GM21723 (cell line): ENCODE measurements at regions not wholly inside any gene's neighbourhood (a gene's known extent, or its start where the extent isn't known, plus 50 kb on each side); places are given as distances from the start of the nearest gene placed in this dataset.
"Not testable (repeated sequence)": the region's sequence is repeated elsewhere in the genome, so short reads cannot be mapped to it uniquely, and the experiment has no call there.

ENCODE experiments used
- ATAC-seq: cut with Tn5 transposase; IDR thresholded peaks from one replicate; pipeline ENCODE4 v1.9.1; 2021; ENCODE audit warnings: mild to moderate bottlenecking, moderate library complexity; ENCODE audit not compliant: unreplicated experiment

DNA sequence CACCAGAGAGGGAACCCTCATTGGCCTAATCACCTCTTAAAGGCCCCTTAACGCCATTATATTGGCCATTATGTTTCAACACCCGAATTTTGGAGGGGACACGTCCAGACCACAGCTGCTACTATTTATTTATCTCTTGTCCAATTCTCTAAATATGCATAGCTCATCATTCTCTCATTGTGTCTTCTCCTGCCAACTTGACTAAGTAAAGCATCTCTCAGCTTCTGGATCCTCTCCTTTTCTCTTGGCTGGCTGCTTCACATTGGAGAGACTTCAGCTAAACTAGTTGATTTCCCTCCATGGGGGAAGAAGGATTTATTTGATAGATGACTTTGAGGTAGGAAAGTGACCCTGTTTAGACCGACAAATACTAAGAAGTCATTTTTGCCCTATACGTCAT, 120.4 kb upstream of the KRR1 start:
- no peak for ATAC-seq

DNA sequence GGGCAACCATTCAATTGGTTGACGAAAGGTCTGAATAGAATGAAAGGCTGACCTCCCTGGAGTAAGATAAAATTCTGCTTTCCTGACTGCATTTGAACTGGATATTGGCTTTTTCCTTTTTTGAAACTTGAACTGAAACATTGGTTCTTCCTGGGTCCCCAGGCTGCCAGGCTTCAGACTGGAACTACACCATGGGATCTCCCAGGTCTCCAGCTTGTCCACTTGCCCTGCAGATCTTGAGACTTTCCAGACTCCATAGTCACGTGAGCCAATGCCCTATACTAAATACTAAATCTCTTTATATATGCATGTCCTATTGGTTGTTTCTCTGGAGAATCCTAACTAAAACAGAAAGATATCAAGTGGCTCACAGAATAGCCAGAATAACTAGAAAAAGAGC, 118.7 kb upstream of the KRR1 start:
- ATAC-seq: no peak

DNA sequence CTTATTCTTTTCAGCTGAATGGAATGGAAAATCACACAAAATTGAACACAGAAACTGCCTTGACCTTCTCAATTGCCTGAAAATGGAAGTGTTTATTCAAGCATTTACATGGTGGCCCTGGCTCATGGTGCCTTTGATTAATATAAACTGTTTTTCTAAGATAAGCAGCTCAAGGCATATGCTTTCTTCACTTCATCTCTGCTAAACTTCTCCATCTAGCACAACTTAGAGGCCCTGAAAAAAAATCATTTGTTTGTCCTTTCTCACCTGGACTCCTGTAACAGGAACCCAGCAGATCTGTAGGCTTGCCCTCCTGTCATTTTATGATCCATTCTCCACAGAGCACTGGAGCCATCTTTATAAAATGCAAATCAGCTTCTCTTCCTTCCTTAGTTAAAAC, 117.5 kb upstream of the KRR1 start:
- no peak for ATAC-seq

DNA sequence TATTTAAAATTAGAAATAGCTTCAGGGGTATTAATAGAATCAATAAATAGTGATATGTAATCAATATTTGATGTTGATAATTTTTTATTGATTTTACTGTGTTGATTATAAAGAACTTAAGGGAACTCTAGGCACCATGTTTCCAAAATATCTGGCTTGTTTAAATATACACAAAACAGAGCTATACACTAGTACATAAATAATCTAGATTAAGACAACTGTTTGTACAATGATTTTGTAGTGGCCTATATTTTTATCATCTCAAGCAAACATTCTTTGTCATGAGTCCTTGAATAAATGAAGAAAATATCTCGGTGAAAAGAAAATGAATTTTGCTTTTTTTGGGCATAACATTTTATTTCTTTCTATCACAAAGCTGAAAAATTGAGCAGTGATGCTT, 117.1 kb upstream of the KRR1 start:
- ATAC-seq: no peak

DNA sequence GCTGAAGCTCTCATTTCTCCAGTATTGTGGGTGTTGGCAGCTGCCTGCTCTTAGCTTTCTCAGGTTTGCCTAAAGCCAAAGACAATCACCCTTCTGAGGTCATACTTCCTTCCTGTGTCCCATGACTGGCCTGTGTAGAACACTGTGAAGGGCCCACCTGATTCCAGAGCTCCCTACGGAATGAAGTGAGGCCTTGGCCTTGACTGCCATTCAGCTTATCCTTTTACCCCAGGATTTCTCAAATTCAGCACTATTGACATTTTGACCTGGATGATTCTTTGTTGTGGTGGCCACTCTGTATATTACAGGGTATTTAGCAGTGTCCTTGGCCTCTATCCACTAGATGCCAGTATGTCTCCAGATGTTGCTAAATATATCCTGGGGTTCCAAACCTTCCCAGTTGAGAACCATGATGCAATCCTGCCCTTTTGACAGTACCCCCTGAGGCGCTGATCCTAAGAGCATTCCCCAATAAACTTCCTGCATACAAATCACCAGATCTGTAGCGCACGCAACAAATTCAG, 112.3 kb upstream of the KRR1 start:
- ATAC-seq: no peak

DNA sequence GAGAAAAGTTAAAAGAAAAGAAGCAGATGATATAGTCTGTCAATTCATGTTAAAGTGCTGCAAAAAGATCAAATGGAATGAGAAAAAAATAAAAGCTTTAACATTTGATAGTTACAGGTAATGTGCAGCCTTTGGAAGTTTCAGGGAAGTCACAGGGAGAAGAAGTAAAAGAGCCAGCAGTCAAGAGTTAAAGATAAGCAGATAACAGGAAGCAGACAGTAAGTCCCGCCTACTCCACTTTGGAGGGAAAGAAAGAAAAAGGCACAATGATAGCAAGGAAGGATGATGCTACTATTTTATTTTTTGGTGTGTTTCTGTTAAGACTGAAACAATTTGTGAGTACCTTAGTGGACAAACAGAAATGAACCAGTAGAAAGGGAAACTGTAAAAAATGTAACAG, 111.1 kb upstream of the KRR1 start:
- ATAC-seq: no peak

DNA sequence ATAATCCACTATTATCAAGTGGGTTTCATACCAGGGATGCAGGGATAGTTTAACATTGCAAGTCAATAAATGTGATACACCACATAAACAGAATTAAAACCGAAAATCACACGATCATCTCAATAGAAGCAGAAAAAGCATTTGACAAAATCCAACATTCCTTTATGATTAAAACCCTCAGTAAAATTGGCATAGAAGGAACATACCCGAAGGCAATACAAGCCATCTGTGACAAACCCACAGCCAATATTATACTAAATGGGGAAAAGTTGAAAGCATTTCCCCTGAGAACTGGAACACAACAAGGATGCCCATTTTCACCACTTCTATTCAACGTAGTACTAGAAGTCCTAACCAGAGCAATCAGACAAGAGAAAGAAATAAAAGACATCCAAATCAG, 103.0 kb upstream of the KRR1 start:
- not testable (repeated sequence) for ATAC-seq

DNA sequence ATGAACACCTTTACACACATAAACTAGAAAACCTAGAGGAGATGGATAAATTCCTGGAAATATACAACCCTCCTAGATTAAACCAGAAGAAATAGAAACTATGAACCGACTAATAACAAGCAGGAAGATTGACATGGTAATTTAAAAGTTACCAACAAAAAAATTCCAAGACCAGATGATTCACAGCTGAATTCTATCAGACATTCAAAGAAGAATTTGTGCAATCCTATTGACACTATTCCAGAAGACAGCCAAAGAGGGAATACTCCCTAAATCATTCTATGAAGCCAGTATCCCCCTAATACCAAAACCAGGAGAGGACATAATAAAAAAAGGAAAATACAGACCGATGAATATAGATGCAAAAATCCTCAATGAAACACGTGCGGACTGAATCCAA, 102.6 kb upstream of the KRR1 start:
- ATAC-seq: no peak

DNA sequence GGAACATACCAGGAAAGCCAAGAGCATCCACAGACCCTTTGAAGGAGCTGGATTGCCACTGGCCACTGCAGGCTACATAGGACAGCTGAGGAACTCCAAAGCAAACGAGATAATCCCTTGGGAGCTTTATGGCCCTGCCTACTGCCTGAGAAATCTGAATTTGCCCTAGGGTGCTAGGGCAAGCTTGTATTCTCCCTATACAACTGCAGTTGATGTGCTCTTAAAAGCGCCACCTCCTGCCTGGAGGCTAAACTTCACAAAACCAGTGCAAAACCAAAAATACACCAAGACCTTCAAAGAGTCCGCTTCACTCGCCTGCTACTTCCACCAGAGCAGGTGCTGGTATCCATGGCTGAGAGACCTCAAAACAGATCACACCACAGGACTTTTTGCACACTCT, 99.6 kb upstream of the KRR1 start:
- ATAC-seq: no peak

DNA sequence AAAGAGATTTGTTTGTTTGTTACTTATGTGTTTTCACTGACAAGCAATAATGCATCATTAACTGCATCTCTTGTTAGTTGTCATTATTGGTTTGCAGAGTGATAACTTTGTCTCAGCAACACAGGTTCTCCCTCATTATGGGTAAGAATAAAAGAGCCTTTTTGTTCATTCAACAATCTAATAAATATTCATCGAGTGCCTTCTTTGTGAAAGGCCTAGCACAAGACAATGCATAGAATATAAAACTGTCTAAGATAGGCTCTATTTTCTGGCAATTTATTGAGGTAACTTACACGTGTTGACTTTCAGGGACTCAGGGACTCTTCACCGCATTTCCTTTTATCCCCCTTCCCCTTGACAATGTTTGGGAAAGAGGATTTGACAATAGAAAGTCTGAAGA, 95.5 kb upstream of the KRR1 start:
- no peak for ATAC-seq

DNA sequence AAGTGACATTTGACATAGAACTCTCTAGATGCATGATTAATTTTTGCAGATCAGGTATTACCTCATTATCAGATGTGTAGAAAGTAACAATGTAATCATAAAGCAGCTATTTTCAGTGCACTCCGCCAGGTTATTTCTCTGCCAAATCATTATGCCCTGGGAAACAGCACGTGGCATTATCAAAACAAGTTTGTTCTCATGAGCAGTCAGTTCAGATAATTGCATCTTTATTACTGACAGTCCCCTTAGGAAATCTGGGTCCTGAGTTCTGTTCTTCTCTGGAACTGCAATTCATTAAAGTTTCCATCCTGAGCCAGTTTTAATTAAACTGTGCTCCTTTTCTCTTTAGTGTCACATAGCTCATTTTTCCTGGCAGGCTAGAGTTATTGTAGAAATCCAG, 94.7 kb upstream of the KRR1 start:
- ATAC-seq: no peak

DNA sequence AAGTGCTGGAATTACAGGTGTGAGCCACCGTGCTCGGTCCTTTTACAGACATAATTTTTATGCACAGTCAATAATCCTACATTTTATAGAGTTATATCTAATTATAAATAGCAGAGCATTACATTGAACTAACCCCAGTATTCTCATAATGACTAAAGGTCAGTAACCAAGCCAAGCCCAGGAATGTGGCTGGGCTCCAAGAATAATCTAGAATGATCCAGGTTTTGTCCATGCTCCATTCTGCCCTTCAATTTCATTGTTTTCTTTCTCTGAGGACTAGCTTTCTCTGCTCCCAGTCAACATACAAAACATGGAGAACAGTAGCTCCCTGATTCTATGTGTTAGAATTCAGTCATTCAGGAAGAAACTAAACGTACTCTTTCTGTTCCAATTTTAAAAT, 92.1 kb upstream of the KRR1 start:
- ATAC-seq: no peak

DNA sequence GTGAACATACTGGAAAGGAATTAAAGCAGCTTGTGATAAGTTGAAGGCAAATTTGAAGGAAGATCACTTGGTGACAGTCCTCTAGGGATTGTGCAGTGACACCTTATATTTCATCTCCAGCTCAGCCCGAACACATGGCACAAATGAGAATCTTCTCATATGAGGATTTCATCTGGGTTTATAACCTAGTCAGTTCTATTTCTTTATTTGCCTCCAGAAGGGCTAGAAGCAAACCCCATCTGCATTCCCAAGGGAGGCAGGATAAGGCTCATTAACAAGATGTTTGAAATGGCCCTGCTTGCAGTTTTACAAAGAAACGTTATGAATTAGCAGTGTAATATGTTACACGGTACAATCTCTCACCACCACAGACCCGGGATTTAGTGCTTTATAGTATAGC, 90.7 kb upstream of the KRR1 start:
- no peak for ATAC-seq

DNA sequence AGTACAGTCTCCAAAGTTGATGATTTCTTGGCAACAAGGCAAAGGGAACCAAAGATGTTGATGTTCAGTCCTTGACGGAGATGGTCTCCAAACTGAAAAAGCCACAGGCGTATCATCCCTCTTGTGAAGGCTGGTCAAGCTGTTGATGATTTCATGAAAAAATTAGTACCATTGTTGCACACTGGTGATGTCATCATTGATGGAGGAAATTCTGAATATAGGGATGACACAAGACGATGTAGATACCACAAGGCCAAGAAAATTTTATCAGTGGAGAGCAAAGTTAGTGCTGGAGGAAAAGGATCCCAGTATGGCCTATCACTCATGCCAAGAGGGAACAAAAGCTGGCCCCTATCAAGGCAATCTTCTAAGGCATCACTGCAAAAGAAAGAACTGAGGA, 88.7 kb upstream of the KRR1 start:
- no peak for ATAC-seq

DNA sequence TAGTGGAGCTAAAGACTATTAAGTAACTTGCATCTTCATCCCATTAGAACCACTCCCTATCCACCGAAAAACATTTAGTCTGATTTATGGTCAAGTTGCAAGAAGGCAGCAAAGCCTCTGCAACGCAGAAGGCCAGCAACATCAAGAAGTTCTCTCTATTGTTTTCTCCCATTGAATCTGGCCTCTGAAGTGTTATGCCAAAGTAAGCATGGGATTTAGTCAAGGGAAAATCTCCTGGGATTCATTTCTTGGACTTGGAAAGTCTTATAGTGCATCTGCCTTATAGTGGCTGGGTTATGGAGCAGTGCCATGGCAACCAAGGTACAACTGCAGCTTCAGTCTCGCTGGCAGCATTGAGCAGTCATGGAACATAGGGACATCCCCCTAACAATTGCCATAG, 87.7 kb upstream of the KRR1 start:
- ATAC-seq: no peak

DNA sequence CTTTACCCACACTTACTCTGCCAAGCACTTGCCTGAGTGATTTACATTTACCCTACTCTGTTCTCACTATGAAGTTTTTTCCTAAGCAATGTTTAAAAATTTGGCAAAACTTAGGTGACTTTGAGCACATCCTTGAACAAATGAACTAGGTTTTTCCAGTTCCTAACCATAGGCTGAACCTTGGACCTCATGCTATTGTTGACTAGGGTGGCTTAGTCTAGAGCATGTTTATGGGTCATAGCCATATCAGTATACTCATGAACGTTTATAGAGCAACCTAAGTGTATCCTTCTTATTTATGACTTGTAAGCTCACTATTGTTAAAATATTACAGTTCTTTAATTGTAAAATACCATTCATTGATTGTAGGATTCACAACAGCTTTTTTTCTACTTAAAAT, 85.0 kb upstream of the KRR1 start:
- no peak for ATAC-seq

DNA sequence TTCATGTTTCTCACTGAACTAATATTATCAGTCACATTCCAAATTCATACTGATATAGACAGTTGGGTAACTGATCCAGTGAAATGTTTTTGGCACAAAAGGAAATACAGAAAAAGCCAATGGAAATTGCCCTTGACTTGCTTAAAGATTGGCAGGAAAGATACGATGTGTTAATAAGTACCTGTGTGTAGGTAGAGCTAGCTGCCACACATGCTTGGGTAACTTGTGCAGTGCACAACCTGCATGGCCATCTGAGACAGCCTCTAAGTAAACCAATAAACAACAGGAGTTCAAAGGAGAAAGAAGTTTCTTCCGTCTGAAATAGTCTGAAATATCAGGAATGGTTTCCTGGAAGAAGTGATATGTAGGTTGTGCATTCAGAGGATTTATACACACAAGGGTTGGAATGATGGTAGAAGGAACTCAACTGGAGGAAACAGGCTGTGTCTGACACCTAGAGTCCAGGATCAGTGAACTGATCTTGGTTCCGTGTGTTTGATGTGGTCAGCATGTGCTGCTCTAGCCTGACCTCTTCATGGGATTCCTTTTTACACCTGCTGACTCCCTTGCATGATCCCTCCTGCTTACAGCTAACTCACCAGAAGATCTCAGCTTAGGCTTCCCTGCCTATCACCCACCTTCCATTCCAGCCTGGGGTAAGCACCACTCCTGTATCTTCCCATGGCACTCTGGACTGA, 81.4 kb upstream of the KRR1 start:
- ATAC-seq: no peak

DNA sequence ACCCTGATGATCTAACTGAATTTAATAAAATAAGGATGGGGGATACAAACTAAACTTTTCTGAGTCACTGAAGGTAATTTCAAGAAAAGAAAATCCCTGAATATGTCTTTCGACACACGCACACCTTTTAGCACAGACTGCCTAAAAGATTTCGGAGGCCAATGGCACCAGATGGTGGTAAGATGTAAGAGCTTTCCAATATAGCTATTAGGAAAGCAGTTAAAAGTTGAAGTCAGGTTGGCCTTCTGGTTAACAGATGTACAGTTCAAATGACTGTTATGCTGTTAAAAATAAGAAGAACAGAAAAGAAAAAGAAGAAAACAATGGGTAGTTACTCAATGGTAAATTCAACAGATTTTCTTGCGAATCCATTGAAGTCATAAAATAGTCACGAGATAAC, 80.7 kb upstream of the KRR1 start:
- no peak for ATAC-seq

DNA sequence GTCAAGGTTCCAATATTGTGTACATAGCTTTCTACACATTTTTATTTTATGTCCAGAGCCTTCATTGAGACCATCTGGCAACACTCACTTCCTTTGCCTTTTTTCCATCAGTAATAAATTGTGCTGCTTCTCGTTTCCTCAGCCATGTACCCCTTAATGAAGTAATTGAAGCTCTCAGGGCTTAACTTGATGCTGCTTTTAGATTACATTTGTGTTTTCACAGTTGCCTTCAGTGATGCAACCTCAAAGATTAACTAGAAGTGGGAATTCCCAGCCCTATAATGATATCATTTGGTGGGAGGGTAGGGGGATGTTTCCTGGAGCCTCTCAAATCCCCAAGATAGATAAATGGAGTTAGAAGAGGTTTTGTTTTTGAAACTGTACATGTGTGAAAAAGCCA, 80.2 kb upstream of the KRR1 start:
- no peak for ATAC-seq

DNA sequence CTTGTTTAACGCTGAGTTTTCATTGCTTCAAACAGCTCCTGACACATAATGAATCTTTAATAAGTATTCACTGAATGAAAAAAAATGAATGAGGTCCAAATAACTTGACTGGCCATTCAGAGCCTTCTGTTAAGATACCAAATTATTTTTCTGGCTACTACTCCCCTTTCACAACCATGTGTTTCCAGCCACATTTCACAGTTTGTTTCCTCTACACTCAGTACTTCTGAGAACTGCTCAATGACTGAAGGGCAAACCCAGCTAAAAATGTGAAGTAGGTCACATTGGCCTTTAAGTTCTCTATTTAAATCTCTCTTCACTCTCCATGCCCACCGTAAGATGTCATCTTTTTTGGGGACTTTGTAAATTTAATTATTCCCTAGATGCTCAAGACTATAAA, 78.4 kb upstream of the KRR1 start:
- ATAC-seq: no peak

DNA sequence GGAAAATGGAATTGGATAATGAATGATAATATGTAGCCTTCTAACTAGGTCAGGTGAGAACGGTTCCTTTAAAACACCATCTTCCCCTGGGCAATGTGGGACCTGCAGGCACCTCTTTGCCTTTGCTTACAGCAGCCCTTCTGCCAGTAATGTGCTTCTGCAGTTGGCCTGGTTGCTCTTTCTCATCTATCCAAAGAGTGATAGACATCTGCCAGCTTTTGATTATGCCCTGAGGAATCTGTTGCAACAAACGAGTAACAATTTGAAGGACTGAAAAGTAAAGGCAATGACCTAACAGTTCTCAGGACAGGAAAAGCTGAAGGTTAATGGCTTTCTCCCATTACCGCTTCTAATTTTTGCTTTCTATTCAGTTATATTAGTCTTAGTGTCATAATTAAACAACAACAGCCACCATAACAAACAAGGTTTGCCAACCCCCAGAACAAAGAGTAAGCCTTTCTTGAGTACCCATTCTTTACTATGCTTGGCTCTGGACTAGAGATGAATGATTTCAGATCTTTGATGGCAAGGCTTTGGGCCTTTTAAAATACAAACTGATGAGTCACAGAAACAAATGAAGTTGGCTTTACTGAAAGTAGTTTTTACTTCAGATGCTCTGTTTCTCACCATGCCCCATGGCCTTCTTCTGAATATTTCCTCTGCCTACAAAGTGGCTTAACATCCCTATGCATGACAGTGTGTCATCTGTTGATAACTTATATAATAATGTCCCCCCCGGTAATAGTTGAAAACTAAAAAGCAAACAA, 76.1 kb upstream of the KRR1 start:
- no peak for ATAC-seq

DNA sequence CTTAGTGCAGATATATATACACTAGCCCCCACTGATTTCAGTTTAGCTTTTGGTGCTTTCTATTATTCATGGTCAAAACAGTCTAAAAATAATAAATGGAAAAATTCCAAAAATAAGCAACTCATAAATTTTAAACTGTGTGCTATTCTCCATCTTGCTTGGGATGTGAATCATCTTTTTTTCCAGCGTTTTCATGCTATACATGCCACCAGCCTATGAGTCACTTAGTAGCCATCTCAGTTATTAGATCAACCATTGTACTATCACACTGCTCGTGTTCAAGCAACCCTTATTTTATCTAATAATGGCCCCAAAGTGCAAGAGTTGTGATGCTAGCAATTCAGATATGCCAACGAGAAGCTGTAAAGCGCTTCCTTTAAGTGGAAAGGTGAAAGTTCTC, 73.9 kb upstream of the KRR1 start:
- no peak for ATAC-seq

DNA sequence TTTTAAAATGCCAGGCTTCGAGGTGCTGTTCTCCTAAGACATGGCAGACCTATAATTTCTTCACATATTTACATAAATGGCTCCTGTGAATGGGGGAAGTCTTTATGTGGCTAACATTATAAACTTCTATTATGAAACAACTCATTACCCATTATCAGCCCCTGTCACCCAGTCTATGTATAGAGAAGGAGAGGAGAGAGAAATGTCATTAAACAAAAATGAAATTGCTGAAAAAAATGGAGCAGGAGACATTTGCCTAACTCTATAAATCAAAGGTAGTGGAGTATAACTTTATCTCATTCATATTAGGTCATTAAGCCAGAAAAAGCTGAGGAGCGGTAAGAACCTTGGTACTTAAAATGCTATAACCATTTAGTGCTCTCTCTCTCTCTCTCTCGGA, 71.9 kb upstream of the KRR1 start:
- ATAC-seq: no peak
